ENCODE measurements at regions not wholly inside any gene's neighbourhood (a gene's known extent, or its start where the extent isn't known, plus 50 kb on each side); places are given as distances from the start of the nearest gene placed in this dataset.
"Not testable (repeated sequence)": the region's sequence is repeated elsewhere in the genome, so short reads cannot be mapped to it uniquely, and the experiment has no call there.

- DNase-seq: no peak
Observed at GRCh38 chr6:11961923-11962322, 50.2 kb upstream of the HIVEP1 start.

DNA sequence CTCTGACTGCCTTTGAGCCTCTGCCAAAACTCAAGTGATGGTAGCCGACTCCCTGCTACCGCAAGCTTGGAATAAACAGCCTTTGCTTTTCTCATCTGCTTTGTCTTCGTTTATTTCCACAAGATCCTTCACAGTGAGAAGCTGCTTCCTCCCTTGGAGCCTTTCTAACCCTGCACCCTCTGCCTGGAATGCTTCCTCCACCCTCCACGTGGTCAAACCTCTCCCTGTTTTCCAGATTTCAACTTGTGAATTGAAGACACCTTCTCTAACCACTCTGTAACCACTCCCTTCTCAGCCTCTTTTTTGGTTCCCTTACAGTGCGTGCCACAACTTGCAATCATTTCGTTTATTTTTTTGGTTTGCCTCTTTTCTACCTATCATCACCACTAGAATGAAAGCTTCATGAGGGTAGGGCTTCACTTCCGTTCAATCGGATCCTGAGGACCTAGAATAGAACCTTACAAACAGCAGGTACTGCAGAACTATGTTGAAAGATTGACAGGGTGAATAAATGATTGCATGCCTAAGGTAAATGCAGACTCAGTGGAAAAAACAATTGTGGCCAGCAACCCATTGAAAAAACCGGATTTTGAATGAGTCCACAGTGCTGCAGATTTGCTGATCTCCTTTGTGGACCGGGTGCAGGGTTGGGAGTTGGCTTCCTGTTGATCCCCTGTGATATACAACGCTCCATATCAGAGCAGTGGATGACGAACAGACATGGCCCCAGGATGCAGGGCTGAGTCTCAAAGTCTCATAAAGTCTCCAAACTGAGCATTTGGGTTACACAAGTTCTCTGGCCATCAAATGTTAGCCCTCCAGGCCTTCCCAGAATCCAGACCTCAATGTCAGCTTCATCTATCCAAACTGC lies 51.0 kb upstream of the HIVEP1 start:
- no peak for DNase-seq

- DNase-seq: no peak
Observed at GRCh38 chr6:11956781-11957180, 55.3 kb upstream of the HIVEP1 start.

DNA sequence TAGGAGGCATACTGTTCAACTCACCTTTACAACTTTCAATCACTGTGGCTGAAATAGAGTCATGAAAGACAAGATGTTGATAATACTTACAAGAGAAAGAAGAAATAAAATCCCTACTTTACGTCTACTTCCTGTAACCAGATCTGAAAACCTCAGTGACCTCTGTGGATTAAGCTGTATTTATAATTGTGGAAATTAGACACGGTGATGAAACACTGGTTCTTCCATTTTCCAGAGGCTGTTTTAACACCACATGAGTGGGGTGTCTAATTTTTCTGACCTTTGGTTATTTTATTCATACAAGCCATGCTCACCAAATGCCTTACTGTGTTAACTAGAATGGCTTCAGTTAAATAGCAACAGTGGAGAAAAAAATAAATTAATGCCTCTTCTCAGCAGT lies 58.5 kb upstream of the HIVEP1 start:
- DNase-seq: no peak

DNA sequence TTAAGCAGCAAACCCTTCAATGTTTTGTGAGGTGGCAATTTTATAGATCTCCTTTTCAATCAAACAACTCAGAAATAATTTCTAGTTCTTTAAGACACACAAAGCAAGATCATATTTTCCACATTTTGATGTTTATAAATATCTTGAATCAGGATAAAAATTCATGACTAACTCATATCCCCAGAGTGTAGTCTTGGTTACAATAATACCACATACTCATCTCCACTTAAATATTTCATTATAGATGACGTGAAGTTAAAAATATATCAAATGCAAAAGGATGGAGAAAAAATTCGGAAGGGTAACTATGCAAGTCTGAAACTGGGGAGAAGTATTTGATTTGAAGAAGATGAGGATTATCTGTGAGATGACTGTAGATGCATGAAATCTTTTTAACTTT lies 59.8 kb upstream of the HIVEP1 start:
- DNase-seq: peak; percentile 25

DNA sequence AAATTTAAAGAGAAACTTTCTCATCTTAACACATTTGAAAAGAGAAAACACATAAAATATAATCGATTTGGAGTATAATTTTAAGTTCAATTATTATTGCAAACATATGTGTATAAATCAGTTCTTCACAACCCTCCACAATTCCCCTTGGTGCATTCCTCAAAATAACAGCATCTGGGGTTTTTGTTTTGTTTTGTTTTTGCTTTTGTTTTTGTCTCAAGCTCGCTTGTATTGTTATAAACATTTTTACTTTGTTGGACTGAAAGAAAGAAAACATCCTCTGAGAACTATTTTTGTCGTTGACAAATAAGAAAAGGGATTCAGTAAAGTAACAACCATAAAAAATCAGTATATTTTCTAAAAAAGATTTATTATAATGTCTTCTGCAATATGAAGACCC lies 60.2 kb upstream of the HIVEP1 start:
- no peak for DNase-seq

GRCh38 chr6:11950109-11950508 lies 62.0 kb upstream of the HIVEP1 start:
- no peak for DNase-seq

DNA sequence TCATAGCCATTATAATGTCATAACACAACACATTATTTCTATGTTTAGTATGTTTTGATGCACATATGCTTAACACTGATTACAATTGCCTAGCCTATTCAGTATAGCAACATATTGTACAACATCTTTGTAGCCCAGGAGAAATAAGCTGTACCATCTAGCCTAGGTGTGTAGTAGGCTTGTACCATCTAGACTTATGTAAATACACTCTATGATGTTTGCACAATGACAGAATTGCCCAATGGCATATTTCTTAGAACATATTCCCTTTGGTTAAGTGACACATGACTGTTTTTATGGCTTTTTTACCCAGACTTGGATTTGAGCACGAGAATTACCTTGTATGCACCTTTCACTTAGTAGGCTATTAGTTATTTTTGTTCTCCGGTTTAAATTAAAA lies 64.5 kb upstream of the HIVEP1 start:
- DNase-seq: no peak

- DNase-seq: no peak
Observed at GRCh38 chr6:11947063-11947462, 65.0 kb upstream of the HIVEP1 start.

DNA sequence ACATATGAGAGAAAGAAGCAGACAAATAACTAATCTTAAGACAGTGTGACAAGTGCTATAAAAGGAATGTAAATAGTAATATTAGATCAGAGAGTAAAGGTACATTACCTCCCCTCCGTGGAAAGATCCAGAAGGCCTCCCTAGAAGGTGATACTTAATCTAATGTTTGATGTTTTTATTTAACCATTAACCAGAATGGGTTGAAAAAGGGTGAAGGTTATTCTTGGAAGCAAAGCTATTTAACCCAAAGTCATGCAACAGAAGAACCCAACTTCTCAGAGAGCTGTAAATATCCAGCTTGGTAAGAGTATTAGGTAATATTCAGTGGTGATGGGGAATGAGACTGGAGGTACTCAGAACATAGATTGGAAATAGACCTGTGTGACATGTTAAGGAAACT lies 68.0 kb upstream of the HIVEP1 start:
- DNase-seq: no peak

DNA sequence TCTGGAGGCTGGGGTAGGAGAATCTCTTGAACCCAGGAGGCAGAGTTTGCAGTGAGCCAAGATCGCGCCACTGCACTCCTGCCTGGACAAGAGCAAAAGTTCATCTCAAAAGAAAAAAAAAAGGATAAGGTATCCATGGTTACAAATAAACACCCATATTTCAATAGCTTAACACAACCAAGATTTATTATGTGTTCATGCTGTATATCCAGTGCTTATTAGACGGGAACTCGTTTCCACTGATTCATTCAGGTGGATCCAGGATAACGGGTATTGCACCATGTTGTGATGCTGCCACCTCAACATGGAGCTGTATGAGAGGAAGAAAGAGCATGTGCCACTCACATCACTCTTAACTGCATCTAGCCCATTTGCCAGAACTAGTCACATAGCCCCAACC lies 69.1 kb upstream of the HIVEP1 start:
- DNase-seq: no peak

- DNase-seq: no peak
Observed at GRCh38 chr6:11942185-11942864, 69.8 kb upstream of the HIVEP1 start.

- DNase-seq: not testable (repeated sequence)
Observed at GRCh38 chr6:11940532-11941166, 71.5 kb upstream of the HIVEP1 start.

GRCh38 chr6:11938285-11938890 lies 73.7 kb upstream of the HIVEP1 start:
- no peak for DNase-seq

GRCh38 chr6:11934638-11935037 lies 77.5 kb upstream of the HIVEP1 start:
- DNase-seq: no peak

GRCh38 chr6:11932892-11933291 lies 79.2 kb upstream of the HIVEP1 start:
- not testable (repeated sequence) for DNase-seq

- DNase-seq: no peak
Observed at GRCh38 chr6:11931296-11932035, 80.6 kb upstream of the HIVEP1 start.

DNA sequence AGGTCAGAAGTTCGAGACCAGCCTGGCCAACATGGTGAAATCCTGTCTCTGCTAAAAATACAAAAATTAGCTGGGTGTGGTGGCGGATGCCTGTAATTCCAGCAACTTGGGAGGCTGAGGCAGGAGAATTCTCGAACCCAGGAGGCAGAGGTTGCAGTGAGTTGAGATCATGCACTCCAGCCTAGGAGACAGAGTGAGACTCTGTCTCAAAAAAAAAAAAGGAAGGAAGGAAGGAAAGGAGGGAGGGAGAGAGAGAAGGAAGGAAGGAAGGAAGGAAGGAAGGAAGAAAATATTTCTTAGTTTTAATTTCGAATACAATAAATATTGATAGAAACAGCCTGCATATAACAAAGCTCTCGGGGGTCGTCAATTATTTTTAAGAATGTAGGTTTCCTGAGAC lies 81.3 kb upstream of the HIVEP1 start:
- not testable (repeated sequence) for DNase-seq

GRCh38 chr6:11930240-11930639 lies 81.9 kb upstream of the HIVEP1 start:
- DNase-seq: no peak

- DNase-seq: no peak
Observed at GRCh38 chr6:11929241-11929835, 82.8 kb upstream of the HIVEP1 start.
